Osteoblast (primary cell): ENCODE measurements at regions not wholly inside any gene's neighbourhood (a gene's known extent, or its start where the extent isn't known, plus 50 kb on each side); places are given as distances from the start of the nearest gene placed in this dataset.

Experiments
- DNase-seq: peaks from one replicate; pipeline ENCODE4 v3.0.0; 2011; ENCODE audit warnings: low spot score, mixed read lengths; ENCODE audit not compliant: insufficient read length; ENCODE audit errors: missing footprints
- H2AFZ ChIP-seq: 2 replicates; pipeline ENCODE4 v1.6.0; 2011; ENCODE audit warnings: mild to moderate bottlenecking, low read length
- H3K27ac ChIP-seq: 2 replicates; pipeline ENCODE4 v1.5.1; 2011; ENCODE audit warnings: mild to moderate bottlenecking, low read depth, low read length, moderate library complexity
- H3K27me3 ChIP-seq: 2 replicates; pipeline ENCODE4 v1.6.0; 2012; ENCODE audit warnings: mild to moderate bottlenecking, control low read depth, inconsistent platforms, low read length, moderate library complexity; ENCODE audit not compliant: insufficient read depth
- H3K36me3 ChIP-seq: 2 replicates; pipeline ENCODE4 v1.5.1; 2011; ENCODE audit warnings: mild to moderate bottlenecking, low read length, control low read depth, moderate library complexity; ENCODE audit not compliant: insufficient read depth
- H3K4me1 ChIP-seq: 2 replicates; pipeline ENCODE4 v1.5.1; 2011; ENCODE audit warnings: mild to moderate bottlenecking, low read length, control low read depth, moderate library complexity; ENCODE audit not compliant: insufficient read depth
- H3K4me2 ChIP-seq: 2 replicates; pipeline ENCODE4 v1.6.0; 2011; ENCODE audit warnings: mild to moderate bottlenecking, low read length; ENCODE audit not compliant: insufficient read depth
- H3K4me3 ChIP-seq: fragments of 200-600 bp; sonication (generic); 3 replicates; pipeline ENCODE4 v1.5.1; 2012; ENCODE audit warnings: mild to moderate bottlenecking, low read length, inconsistent platforms; ENCODE audit not compliant: insufficient read depth
- H3K79me2 ChIP-seq: 2 replicates; pipeline ENCODE4 v1.6.0; 2012; ENCODE audit warnings: mild to moderate bottlenecking, low read length, control low read depth, inconsistent platforms; ENCODE audit not compliant: insufficient read depth
- H3K9me3 ChIP-seq: 2 replicates; pipeline ENCODE4 v1.5.1; 2011; ENCODE audit warnings: low read depth, low read length, control low read depth
- H4K20me1 ChIP-seq: 2 replicates; pipeline ENCODE4 v1.6.0; 2012; ENCODE audit warnings: mild to moderate bottlenecking, low read length, control low read depth; ENCODE audit not compliant: insufficient read depth
- TF ChIP-seq, protein P1 (sequence below): IDR thresholded peaks from 2 replicates; pipeline ENCODE4 v1.5.1; 2011; ENCODE audit warnings: mild to moderate bottlenecking, low read depth, low read length, moderate library complexity; ENCODE audit errors: extremely low read depth

DNA sequence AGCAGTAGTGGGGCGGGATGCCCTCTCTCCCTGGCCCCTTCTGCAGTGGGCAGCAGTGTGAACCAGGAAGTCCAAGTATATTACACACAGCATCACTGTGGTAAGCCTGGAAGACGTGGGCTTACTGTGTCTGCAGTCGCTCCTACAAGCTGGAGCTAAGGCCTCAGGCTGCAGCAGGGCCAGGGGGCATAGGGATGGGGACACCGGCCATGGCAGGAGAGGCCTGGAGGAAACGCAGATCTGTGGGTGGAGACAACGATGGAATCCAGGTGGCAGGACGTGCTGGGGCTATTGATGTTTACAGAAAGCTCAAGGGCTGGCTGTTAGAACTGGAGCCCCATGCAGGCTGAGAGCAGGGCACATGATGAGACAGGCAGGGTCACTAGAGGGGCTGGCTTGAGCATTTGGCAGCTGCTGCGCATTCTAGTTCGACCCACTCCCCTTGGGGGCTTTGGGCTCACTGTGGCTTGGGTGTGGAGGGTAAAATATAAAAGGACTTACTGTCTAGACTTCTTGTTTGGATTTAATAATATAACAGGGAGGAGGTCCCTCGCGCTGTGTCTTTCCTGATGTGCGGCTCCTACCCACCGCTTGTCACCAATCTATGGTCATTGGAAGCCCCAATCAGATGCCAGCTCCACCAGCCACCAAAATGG lies 539.5 kb downstream of the TBC1D22A start:
- H2AFZ ChIP-seq: no peak overlapping the region
- H3K4me2 ChIP-seq: no peak overlapping the region
- H3K9me3 ChIP-seq: no peaks in the 10 kb centered on the region
- H3K27ac ChIP-seq: no peak overlapping the region
- no peak overlapping the region for H3K4me3 ChIP-seq
- H3K27me3 ChIP-seq: no peaks in the 10 kb centered on the region
- TF ChIP-seq, protein P1, sequence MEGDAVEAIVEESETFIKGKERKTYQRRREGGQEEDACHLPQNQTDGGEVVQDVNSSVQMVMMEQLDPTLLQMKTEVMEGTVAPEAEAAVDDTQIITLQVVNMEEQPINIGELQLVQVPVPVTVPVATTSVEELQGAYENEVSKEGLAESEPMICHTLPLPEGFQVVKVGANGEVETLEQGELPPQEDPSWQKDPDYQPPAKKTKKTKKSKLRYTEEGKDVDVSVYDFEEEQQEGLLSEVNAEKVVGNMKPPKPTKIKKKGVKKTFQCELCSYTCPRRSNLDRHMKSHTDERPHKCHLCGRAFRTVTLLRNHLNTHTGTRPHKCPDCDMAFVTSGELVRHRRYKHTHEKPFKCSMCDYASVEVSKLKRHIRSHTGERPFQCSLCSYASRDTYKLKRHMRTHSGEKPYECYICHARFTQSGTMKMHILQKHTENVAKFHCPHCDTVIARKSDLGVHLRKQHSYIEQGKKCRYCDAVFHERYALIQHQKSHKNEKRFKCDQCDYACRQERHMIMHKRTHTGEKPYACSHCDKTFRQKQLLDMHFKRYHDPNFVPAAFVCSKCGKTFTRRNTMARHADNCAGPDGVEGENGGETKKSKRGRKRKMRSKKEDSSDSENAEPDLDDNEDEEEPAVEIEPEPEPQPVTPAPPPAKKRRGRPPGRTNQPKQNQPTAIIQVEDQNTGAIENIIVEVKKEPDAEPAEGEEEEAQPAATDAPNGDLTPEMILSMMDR: no peak
- H3K36me3 ChIP-seq: no peaks in the 10 kb centered on the region
- DNase-seq: peak; percentile 69
- H3K4me1 ChIP-seq: no peaks in the 10 kb centered on the region
- no peaks in the 10 kb centered on the region for H3K79me2 ChIP-seq
- no peaks in the 10 kb centered on the region for H4K20me1 ChIP-seq

DNA sequence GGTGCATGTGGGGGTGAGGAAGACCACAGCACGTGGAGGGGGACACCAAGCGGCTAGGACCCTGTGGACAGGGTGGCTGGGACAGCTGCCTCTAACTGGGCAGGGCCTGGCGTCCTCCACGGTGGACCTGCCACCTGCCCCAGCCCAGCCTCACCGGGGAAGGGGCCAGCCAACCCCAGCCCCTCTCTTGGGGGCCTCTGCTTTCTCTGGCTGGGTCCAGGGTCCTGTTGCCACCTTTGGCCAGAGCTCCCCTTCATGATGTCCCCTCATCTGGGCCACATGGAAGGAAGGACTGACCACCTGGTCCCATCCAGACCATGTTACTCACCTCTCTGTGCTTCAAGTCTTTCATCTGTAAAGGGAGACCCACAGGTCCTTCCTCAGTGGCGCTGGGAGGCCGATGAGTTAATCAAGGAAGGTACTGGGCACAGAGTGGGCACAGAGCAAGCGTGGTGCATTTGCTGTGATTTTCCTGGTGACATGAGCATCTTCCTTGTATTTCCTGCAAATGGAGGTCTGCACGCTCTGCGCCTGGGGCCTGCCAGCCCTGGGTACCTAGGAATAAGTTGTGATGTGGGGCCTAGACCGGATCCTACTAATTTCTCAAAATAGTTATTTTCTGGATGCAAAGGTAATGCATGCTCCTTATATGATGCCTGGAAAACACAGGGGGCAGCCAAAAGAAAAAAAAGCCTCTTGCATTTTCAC lies 538.4 kb downstream of the TBC1D22A start:
- Histone ChIP-seq H3K27me3 (no peaks in the 10 kb centered on the region), H2AFZ (no peak overlapping the region), H3K27ac (no peak overlapping the region), H3K9me3 (no peaks in the 10 kb centered on the region), H4K20me1 (no peaks in the 10 kb centered on the region), H3K79me2 (no peaks in the 10 kb centered on the region), H3K4me1 (no peaks in the 10 kb centered on the region), H3K4me2 (no peak overlapping the region), H3K36me3 (no peaks in the 10 kb centered on the region), H3K4me3 (no peak overlapping the region)
- DNase-seq: peak; percentile 49
- TF ChIP-seq, protein P1: no peak

DNA sequence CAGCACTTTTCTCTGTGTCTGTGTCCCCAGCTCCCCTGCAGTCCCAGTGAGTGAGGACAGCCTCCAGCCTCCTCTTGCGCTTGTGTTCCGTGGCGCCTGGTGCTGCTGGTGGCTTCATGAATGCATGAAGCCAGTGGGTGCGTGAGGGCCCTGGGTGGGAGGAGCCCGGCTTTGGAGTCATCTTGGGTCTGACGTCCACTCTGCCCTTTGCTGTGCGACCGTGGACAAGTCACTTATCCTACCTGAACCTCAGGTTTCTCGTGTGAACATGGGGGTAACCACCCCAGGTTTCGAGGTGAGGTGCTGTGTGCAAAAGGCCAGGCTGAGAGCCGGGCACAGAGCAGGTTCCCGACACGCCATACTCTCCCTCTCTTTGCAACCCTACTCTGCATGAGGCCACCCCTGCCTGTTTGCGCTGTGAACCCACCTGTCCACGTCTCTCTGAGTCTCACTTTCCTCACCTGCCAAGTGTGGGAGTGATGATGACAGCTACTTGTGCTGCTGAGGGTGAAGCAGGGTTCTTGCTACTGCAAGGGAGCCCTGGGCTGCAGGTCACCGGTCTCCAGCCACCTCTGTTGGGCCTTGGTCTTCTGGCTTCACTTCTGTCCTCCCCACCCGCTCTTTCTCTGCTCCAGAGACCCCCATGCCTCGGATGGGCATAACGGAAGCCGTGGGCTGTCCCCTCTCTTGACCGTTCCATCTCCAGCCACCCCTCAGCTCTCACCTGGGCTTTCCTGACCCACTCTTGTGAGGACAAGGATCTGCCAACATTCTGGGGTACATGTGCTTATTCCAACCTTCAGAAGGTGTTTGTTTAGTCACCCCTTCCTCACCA lies 537.6 kb downstream of the TBC1D22A start:
- Histone ChIP-seq H3K27me3 (no peaks in the 10 kb centered on the region), H3K27ac (no peak overlapping the region), H4K20me1 (no peaks in the 10 kb centered on the region), H3K4me2 (no peak overlapping the region), H3K36me3 (no peaks in the 10 kb centered on the region), H3K4me3 (no peak overlapping the region), H3K4me1 (no peaks in the 10 kb centered on the region), H3K79me2 (no peaks in the 10 kb centered on the region), H2AFZ (no peak overlapping the region), H3K9me3 (no peaks in the 10 kb centered on the region)
- TF ChIP-seq, protein P1: no peak
- DNase-seq: peak; percentile 58
